HG03442 (cell line): ENCODE measurements at regions not wholly inside any gene's neighbourhood (a gene's known extent, or its start where the extent isn't known, plus 50 kb on each side); places are given as distances from the start of the nearest gene placed in this dataset.

Experiments used
- ATAC-seq: cut with Tn5 transposase; IDR thresholded peaks from one replicate; pipeline ENCODE4 v1.9.1; 2021; ENCODE audit warnings: mild to moderate bottlenecking, moderate library complexity; ENCODE audit not compliant: unreplicated experiment

DNA sequence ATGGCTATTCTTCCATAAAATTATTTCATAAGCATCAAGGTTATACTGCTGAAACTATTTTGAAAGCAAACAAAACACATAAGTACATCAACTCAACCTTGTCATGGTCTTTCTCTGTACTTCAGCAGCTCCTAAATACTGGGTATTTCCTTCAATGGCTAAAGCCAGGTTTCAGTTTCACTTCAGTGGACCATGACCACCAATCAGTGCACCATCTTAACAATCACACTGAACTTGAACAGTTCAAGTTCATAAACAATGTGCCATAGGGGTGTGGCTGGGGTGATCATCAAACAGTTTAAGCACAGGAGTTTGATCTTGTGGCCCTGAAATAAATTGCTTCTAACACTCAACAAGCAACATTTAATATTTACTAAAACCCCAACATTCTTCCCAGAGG, 124.1 kb upstream of the FIGN start:
- ATAC-seq = no peak

DNA sequence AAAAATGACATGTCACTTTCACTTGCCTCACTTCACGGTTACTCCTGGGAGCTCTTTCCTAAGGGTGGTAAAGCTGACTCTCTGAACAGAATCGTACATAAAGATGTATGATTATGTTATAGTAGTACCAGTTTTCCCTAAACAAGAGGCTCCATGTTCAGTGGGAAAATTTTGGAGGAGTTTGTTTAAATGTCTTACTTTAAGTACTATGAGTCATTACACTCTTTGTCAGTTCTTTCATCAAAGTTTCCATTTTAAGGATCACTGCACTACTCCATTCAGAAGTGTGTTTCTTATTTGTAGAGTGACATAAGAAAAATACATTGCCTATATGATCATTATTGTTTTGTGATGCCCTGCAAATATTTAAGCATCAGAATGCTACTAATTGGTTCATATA, 121.1 kb upstream of the FIGN start:
- ATAC-seq = no peak

DNA sequence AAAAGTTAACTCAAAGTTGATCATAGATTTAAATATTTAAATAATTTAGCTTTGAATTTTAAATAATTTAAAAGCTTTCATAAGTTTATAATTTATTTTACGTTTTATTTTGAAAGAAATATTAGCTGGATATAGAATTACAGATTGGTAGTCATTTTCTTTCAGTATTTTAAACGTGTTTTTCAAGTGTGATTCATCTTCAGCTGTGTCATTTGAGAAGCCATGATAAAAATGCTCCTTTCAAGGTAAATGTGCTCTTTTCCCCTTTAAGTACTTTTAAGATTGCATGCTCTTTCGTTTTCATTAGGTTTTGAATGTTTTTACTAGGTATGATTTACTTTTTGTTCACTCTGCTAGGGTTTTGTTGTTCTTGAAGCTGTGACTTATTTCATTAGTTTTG, 116.8 kb upstream of the FIGN start:
- ATAC-seq = no peak

DNA sequence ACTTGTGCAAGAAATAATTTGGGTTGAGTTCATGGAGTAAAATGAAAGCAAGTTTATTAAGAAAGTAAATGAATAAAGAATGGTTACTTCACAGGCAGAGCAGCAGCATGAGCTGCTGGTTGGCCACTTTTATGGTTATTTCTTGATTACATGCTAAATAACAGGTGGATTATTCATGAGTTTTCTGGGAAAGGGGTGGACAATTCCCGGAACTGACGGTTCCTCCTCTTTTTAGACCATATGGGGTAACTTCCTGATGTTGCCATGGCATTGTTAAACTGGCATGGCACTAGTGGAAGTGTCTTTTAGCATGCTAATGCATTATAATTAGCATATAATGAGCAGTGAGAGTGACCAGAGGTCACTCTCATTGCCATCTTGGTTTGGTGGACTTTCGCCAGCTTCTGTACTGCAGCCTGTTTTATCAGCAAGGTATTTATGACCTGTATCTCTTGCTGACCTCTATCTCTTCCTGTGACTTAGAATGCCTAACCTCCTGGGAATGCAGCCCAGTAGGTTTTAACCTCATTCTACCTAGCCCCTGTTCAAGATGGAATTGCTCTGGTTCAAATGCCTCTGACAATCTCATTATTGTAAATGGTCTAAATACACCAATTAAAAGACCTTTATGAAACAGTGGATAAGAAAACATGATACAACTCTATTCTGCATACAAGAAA, 114.1 kb upstream of the FIGN start:
- ATAC-seq = no peak

DNA sequence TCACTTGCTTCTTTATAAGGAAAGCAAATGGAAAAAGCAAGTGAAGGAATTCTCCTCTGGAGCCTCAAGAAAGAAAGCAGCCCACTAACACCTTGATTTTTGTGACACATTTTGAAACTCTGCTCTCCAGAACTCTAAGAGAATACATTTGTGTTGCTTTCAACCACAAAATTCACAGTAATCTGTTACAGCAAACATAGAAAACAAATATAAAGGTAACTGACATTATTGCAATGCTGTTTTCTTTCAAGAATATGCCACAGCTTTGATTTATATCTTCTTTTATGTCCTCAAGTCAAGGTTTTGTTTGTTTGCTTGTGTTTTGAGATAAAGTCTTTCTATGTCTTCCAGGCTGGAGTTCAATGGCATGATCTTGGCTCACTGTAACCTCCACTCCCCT, 103.1 kb upstream of the FIGN start:
- ATAC-seq = no peak

DNA sequence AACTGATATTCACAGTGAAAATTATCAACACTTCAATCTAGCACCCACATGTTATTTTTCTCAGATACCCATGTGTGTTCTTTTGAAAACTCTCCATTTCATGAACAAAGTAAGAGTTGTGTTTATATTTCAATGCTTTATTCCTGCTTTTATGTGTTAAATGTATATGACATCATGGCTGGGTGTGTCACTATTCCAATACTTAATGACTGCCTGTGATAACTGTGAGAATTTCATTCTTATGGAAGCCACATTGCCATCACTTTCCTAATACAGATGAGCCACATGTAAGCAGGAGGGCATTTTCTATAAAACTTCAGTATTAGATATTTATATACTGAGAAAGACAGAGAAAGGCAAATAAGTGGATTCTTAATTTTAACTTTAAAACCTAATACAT, 100.4 kb upstream of the FIGN start:
- no peak for ATAC-seq

DNA sequence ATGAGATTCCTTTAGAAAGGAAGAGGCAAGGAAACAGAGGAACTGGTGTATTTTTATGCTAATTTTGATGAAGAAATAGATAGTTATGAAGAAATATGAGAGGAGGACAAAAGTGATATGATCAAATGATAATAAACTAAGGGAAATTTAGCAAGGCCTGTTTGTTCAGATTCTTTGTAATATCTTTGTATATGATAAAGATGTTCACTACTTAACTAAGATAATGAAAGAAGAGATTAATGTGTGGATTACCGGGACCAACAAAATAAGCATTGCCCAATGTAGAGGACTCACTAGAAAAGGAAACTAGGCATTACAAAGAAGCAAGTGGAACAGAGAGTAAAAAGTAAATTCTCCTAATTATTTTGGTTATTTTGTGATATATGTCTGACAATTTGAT, 99.0 kb upstream of the FIGN start:
- ATAC-seq = no peak

DNA sequence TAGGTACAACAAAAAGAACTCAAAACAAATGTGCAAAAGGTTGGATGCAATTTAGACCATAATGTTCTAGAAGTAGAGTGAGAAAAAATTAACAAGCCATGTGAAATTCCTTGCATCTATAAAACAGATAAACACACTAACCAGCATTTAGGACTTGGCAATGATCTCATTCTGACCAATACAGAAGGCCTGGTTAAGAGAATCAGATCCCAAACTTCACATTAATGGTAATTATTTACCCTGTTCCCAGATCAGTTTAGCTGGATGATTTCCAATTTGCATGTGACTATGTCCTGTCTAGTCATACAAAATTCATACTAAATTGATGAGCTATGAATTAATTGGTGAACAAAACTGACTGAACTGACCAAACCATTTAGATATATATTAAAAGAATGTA, 98.4 kb upstream of the FIGN start:
- no peak for ATAC-seq

DNA sequence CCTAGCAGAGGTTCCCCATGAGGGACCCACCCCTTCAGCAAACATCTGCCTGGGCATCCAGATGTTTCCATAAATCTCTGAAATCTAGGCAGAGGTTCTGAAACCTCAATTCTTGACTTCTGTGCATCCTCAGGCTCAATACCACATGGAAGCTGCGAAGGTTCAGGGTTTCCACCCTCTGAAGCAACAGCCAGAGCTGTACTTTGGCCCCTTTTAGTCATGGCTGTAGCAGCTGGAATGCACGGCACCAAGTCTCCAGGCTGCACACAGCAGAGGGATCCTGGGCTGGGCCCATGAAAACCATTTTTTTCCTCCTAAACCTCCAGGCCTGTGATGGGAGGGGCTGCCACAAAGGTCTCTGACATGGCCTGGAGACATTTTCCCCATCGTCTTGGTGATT, 93.0 kb upstream of the FIGN start:
- ATAC-seq = no peak

DNA sequence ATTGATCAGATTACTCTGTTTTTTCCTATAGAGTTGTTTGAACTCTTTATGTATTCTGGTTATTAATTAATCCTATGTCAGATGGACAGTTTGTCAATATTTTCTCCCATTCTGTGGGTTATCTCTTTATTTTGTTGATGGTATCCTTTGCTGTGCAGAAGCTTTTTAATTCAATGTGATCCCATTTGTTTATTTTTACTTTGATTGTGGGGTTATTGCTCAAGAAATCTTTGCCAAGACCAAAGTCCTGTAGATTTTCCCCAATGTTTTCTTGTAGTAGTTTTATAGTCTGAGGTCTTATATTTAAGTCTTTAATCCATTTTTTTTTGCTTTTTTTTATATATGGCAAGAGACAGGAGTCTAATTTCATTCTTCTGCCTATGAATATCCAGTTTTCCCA, 86.2 kb upstream of the FIGN start:
- no peak for ATAC-seq

DNA sequence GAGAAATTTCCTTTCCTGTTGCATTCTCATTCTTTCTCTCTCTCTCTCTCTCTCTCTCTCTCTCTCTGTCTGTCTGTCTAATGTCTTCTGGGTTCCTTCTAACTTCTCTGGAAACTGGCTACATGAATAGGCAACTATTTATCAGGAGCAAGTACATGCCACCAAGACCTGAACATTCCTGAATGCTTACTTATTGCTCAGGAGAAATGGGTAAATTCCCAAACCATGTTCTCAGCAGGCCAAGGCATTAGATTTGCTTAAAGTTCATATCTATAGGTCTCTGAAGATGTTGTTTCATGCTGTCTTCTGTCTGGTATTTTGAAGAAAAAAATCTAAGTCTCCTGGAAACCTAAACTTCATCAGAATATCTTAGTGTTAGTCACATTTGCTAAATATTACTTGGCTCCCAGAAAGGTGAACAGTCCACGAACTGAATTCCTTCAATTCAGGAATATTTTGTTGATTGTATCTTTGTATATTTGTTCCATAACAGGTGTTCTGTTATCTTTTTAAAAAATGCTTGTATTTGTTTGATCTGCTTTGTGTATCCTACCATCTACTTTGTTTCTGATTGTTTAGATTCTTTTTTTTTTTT, 77.2 kb upstream of the FIGN start:
- ATAC-seq = no peak

DNA sequence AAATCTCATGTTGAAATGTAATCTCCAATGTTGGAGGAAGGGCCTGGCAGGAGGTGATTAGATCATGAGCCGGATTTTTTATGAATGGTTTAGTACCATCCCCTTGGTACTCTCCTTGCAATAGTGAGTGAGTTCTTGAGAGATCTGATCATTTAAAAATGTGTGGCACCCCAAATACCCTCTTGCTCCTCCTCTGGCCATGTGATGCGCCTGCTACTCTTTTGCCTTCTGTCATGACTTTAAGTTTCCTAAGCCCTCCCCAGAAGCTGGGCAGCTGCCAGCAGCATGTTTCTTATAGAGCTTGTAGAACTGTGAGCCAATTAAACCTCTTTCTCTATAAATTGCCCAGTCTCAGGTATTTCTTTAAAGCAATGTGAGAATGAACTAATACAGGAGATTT, 72.6 kb upstream of the FIGN start:
- ATAC-seq = no peak

DNA sequence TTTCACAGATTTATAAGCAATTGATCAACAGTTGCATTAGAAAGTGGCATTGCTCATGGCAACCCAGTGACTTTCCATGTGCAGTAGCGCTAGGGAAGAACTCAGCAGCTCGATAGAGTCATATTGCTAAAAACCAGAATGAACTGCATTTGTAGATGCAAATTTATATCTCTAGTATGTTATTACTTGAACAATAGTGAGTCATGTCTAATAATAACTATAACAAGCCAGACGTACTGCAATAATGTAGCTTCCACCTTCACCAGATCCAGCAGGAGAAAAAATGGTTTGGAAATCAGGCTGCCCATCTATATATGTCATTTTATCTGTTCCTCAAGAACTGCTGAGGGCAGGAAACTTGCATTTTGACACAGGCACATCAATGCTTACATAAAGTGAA, 66.5 kb upstream of the FIGN start:
- ATAC-seq = no peak

DNA sequence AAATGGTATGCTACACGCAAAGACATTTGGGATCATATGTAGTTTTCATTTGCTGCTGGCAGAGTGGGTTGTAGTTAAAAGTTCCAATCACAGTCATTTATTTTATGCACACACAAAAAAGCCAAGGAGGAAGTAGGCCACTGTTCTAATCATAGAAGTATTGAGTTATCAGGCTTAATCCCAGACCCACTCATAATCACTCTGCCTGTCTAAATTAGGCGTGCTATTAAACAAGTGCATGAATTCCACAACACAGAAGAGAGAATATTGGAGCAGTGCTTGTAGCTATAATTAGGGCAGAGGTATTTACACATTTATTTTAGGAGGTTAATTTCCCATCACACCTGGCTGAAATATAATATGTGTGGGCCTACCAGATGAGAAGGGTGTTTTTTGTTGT, 65.7 kb upstream of the FIGN start:
- ATAC-seq = no peak

DNA sequence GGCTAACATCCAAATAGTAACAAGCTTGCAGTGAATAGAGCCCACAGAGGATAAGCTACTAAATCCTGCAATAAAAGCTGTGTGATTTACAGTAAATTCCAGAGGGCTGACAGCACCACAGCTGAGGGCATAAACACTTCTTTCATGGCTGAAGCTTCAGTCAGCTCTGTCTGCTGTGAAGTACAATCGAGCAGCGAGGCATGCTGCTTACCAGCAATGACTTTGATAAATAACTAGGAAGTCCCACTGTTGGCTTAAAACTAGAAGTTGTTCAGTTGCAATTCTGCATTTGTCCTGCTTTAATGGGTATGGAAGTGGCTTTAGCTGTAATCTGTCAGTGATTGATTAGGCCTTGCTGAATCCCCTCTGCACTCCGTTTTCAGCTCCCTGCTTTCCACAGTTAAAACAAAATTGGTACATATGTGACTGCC, 65.2 kb upstream of the FIGN start:
- ATAC-seq = no peak

DNA sequence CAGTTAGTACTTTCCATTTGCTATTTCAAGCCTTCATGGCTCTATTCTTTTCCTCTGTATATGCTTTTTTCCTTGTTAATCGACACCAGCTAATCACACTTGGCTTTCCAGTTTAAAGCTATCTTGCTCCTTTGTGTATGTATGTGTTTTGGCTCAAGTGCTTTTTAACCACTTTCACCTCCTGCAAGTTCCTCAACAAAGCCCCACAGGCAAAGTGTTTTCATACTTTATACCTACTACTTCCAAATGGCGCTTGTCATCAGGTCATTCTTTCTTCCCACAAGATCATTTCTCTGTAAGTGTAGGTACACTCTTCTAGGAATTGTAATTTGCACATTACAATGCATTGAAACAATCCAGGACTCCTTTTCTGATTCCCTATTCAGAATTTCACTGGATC, 64.0 kb upstream of the FIGN start:
- no peak for ATAC-seq

DNA sequence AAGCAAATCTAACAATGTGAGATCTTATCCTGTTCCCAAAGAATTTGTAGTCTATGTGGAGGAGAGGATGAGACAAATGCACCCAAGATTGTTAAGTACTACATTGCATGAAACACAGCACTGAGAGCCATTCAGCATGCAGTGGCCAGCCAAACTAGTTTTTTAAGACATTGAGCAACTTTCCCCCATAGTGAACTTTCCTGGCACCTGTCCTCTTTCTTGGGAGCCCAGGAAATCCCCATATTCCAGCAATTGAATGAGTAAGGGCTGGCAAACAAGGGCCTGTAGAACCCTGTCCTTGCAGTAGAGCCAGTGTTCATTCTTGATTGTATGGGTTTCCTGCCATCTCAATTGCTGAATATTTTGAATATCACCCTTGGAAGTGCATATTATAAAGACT, 58.8 kb upstream of the FIGN start:
- no peak for ATAC-seq
